ENCODE measurements at regions not wholly inside any gene's neighbourhood (a gene's known extent, or its start where the extent isn't known, plus 50 kb on each side); places are given as distances from the start of the nearest gene placed in this dataset.
A peak's percentile ranks its signal among the peaks of the same experiment; 100 is the strongest.

- CTCF ChIA-PET (ENCODE audit: unreplicated experiment): no interaction called here
These were observed 93.1 kb upstream of the TBCA start for GRCh38 chr5:77869116-77869798.

GRCh38 chr5:77867914-77868313 is 91.8 kb upstream of the TBCA start:
- intact Hi-C loops (cut with micrococcal nuclease; ENCODE audit: unreplicated experiment): no loop called here
- Histone ChIP-seq H3K9me2 (ENCODE audit: insufficient read depth, low read length) (no peaks in the 10 kb centered on the region), H3K79me2 (ENCODE audit: insufficient read depth, low read depth, low read length) (no peaks in the 10 kb centered on the region), H4K20me1 (ENCODE audit: insufficient read depth, low read length) (no peaks in the 10 kb centered on the region), H3K4me3 (ENCODE audit: low read depth, low read length, poor library complexity, severe bottlenecking) (no peak overlapping the region), H3K4me2 (ENCODE audit: low read length) (no peak overlapping the region), H2AFZ (ENCODE audit: low read length) (no peak overlapping the region), H3K4me1 (ENCODE audit: insufficient read depth, low read length, poor library complexity, severe bottlenecking) (no peaks in the 10 kb centered on the region), H3K9me3 (ENCODE audit: low read length) (no peaks in the 10 kb centered on the region), H3K27ac (ENCODE audit: low read depth, low read length, poor library complexity, severe bottlenecking) (no peak overlapping the region), H3K36me3 (ENCODE audit: insufficient read depth, low read length) (no peaks in the 10 kb centered on the region)
- TF ChIP-seq EZH2phosphoT487 (IDR thresholded peaks at IDR 0.05; ENCODE audit: borderline replicate concordance, low read depth, low read length) (no peak), CTCF (conservative IDR thresholded peaks at IDR 0.05; ENCODE audit: low read length) (no peak)
- ChIA-PET POLR2A (no interaction called here), CTCF (ENCODE audit: unreplicated experiment) (no interaction called here)
- BruUV-seq (replicated peaks): no TSS peak
- no peak for DNase-seq (ENCODE audit: low spot score)

More at GRCh38 chr5:77869116-77869798, 93.1 kb upstream of the TBCA start:
- DNase-seq (ENCODE audit: low spot score): no peak
- Histone ChIP-seq H3K9me3 (ENCODE audit: low read length) (no peaks in the 10 kb centered on the region), H4K20me1 (ENCODE audit: insufficient read depth, low read length) (no peaks in the 10 kb centered on the region), H3K4me2 (ENCODE audit: low read length) (no peak overlapping the region), H3K27ac (ENCODE audit: low read depth, low read length, poor library complexity, severe bottlenecking) (no peak overlapping the region), H3K79me2 (ENCODE audit: insufficient read depth, low read depth, low read length) (no peaks in the 10 kb centered on the region), H3K9me2 (ENCODE audit: insufficient read depth, low read length) (no peaks in the 10 kb centered on the region), H2AFZ (ENCODE audit: low read length) (no peak overlapping the region), H3K36me3 (ENCODE audit: insufficient read depth, low read length) (no peaks in the 10 kb centered on the region), H3K4me1 (ENCODE audit: insufficient read depth, low read length, poor library complexity, severe bottlenecking) (no peaks in the 10 kb centered on the region), H3K4me3 (ENCODE audit: low read depth, low read length, poor library complexity, severe bottlenecking) (no peak overlapping the region)
- intact Hi-C loops (cut with micrococcal nuclease; ENCODE audit: unreplicated experiment): no loop called here
- no peak for TF ChIP-seq EZH2phosphoT487 (IDR thresholded peaks at IDR 0.05; ENCODE audit: borderline replicate concordance, low read depth, low read length)
- no peak for TF ChIP-seq CTCF (conservative IDR thresholded peaks at IDR 0.05; ENCODE audit: low read length)
- POLR2A ChIA-PET: interaction anchor here (0.6 kb wide), 1 partner anchor 73 kb away, joined by 3 read pairs; no protein-coding TSS in a partner anchor
- no TSS peak for BruUV-seq (replicated peaks)

- intact Hi-C loops (cut with micrococcal nuclease; ENCODE audit: unreplicated experiment): no loop called here
- no peaks in the 10 kb centered on the region for H3K36me3 ChIP-seq (ENCODE audit: insufficient read depth, low read length)
- peak; percentile 9 for DNase-seq (ENCODE audit: low spot score)
- H3K9me2 ChIP-seq (ENCODE audit: insufficient read depth, low read length): no peaks in the 10 kb centered on the region
- CTCF ChIA-PET (ENCODE audit: unreplicated experiment): no interaction called here
- no peaks in the 10 kb centered on the region for H3K79me2 ChIP-seq (ENCODE audit: insufficient read depth, low read depth, low read length)
- H3K27ac ChIP-seq (ENCODE audit: low read depth, low read length, poor library complexity, severe bottlenecking): no peak overlapping the region
- BruUV-seq (replicated peaks): no TSS peak
- POLR2A ChIA-PET: no interaction called here
- no peaks in the 10 kb centered on the region for H3K4me1 ChIP-seq (ENCODE audit: insufficient read depth, low read length, poor library complexity, severe bottlenecking)
- no peaks in the 10 kb centered on the region for H3K9me3 ChIP-seq (ENCODE audit: low read length)
- TF ChIP-seq CTCF (conservative IDR thresholded peaks at IDR 0.05; ENCODE audit: low read length) (0 out of 2 replicates have a peak, but pooled peaks have one; percentile 55), EZH2phosphoT487 (IDR thresholded peaks at IDR 0.05; ENCODE audit: borderline replicate concordance, low read depth, low read length) (no peak)
- no peak overlapping the region for H3K4me3 ChIP-seq (ENCODE audit: low read depth, low read length, poor library complexity, severe bottlenecking)
- H2AFZ ChIP-seq (ENCODE audit: low read length): no peak overlapping the region
- H3K4me2 ChIP-seq (ENCODE audit: low read length): no peak overlapping the region
- no peaks in the 10 kb centered on the region for H4K20me1 ChIP-seq (ENCODE audit: insufficient read depth, low read length)
These were observed 91.1 kb upstream of the TBCA start for GRCh38 chr5:77867194-77867691.

Measured in OCI-LY7 (cell line).